GM18907 (cell line): ENCODE measurements at regions not wholly inside any gene's neighbourhood (a gene's known extent, or its start where the extent isn't known, plus 50 kb on each side); places are given as distances from the start of the nearest gene placed in this dataset.

Experiments
- ATAC-seq: cut with Tn5 transposase; IDR thresholded peaks from one replicate; pipeline ENCODE4 v1.9.1; 2021; ENCODE audit warnings: mild to moderate bottlenecking, moderate library complexity; ENCODE audit not compliant: unreplicated experiment

DNA sequence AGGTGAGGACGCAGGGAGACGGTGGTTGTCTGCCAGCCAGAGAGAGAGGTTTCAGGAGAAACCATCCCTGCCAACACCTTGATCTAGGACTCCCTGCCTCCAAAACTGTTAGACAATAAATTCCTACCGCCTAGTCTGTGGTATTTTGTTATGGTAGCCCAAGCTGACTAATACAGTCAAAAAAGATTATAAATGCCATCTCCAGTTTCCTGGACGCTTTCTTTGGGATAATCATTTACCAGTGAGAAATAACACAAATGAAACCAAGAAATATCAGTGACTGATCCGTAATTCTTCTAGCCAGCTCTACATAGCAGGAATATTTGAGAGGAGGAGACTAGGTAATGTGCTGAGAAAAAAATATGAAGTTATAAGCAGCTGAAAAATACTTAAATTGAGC is 707.8 kb upstream of the LMCD1 start:
- no peak for ATAC-seq

- ATAC-seq = no peak
Measured at GRCh38 chr3:7798276-7798675, 703.3 kb upstream of the LMCD1 start.

DNA sequence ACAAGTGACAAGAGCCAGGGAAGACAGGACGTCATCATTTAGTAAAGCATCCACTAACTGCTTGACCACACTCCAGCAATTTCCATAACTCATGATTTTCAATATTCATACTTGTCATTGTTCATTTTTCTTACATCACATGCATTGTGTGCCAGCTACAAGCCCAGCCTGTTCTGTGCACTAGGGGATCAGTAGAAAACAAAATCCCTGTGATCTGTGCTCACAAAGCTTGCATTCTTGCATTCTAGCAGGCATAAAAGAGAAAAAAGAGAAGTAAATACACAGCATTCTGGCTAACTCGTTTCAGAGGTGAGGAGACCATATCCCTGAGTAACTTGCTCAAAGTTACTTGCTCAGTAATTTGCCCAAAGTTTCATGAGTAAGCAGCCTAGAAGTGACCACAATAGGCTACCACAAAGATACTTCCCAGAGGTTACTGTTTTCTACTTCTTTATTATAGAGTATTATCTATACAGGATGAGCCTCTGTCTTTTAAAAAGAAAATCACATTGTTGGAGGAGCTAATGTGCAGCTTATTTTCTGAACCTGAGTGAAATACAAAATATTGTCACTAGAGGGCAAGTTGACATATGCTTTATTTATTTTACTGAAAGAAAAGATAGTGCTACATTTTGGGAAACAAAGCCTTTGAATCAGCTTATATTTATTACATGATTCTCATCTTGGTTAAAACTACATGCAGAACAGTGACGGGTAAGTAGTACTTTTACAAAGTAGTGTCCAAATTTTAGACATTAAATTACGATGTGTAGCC is 701.4 kb upstream of the LMCD1 start:
- no peak for ATAC-seq

DNA sequence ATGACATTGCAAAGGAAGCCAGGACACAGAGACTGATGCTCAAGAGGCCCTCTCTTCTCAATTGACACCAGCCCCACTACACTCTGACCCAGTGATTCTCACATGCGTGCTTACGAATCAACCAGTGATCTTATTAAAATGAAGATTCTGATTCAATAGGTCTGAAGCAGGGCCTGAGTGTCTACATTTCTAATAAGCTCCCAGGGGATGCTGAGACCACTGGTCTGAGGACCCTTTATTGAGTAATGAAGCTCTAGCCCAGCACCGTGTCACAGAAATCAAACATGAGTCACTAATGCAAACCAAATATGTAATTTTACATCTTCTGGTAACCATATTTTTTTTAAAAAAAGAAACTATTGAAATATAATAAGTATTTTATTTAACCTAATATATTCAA is 689.1 kb upstream of the LMCD1 start:
- ATAC-seq = no peak

DNA sequence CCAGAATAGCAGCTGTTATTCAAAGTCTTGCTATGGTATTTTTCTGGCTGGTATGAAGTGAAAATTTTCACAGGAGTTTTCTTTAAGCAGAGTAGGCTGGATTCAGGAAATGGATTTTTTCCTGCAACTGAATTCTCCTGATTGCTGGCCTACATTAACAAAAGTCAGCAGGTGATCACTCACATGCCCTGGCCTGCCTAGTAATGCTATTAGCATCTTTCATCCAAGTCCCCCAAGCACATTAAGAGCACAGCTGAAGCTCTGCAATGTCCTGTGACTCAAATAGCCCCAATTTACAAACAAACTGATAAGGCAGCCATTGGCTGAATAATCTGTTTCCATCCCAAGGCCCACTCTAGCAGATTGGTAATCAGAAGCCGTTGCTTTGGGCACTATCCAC is 688.3 kb upstream of the LMCD1 start:
- no peak for ATAC-seq

DNA sequence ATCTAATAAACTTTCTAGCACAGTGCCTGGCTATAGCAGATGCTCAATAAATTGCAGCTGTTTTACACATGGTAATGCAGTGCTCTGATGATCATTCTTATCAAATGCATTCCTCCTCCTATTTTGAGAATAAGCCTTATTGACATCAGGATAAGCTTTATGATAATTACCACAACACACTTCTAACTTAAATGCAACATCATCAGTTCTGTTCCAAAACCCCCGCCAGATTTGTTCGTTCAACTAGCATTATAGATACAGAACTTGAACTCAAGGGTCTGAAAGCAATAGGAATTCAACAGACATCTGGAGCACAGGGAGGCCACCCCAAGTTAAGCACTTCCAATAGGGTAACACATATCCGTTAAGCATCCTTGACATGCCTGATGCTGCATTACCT is 684.4 kb upstream of the LMCD1 start:
- no peak for ATAC-seq

DNA sequence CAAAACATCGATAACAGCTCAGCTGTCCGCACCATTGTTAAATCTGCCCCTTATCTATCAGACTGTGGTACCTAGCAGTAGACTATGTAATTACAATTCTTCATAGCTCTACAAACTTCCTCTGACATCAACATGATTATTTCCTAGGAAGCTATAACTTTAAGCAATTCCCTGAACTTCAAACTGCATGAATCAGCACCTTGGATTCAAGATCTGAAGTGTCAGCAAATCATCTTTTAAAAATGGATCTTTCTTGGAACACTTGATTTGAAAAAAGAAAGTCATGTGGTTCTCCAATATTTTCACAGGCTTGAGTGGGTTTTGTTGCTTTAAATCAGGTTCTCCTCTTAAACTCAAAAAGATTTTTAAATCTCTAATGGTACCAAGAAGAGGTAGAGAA is 680.7 kb upstream of the LMCD1 start:
- no peak for ATAC-seq

GRCh38 chr3:7821858-7822257 is 679.8 kb upstream of the LMCD1 start:
- no peak for ATAC-seq

DNA sequence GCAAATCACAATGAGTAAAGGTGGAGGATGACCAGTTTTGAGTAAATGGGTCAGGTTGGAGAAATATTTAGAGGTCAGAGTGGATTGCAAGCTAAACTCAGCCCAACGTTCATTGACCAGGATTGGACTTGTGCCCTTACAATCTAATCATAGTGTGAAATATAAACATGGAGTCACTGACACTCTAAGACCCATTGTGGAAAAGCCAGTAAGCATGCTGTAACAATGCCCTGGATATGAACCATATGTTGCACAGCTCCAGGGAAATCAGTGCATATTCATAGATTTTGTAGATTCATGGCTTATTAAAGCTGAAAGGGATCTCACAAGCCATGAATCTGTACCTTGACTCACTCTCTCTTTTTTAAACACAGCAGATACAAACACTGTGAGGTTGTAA is 660.2 kb upstream of the LMCD1 start:
- ATAC-seq = no peak

- ATAC-seq = no peak
Measured at GRCh38 chr3:7843441-7843840, 658.2 kb upstream of the LMCD1 start.

DNA sequence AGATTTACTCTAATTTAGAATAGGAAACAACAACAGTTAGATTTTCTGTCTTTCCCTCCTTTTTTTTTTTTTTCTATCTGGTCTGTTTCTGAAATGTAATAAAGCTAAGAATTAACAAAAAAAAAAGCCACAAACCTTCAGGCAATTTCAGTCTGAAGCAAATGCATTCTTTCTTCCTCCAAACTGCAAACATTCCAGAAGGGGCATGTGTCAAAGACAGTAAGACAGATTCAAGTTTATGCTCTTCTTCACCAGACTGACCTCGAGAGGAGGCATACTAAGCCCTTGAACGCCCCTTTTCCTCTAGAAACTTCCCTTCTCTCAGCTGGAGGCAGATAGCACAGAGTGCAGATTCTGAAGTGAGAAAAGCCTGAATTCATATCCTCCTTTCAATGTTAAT is 654.6 kb upstream of the LMCD1 start:
- ATAC-seq = no peak

GRCh38 chr3:7847521-7847920 is 654.1 kb upstream of the LMCD1 start:
- ATAC-seq = no peak

DNA sequence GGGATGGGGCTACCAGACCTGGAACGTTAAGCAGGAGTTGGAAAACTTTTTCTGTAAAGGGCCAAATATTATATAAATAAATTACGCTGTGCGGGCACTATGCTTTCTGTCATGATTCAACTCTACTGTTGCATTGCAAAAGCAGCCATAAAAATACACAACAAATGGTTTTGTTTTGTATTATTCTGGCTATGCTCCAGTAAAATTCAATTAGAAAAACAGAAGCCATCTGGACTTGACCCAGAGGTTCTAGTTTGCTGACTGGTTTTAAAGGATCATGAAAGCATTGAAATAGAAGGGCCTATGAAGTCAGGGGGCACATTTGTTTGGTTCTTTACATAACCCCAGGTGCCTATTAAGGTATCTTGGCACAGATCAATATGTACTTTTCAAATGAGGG is 647.4 kb upstream of the LMCD1 start:
- ATAC-seq = no peak

- ATAC-seq = no peak
Measured at GRCh38 chr3:7854721-7855120, 646.9 kb upstream of the LMCD1 start.

GRCh38 chr3:7865611-7866010 is 636.0 kb upstream of the LMCD1 start:
- ATAC-seq = no peak

DNA sequence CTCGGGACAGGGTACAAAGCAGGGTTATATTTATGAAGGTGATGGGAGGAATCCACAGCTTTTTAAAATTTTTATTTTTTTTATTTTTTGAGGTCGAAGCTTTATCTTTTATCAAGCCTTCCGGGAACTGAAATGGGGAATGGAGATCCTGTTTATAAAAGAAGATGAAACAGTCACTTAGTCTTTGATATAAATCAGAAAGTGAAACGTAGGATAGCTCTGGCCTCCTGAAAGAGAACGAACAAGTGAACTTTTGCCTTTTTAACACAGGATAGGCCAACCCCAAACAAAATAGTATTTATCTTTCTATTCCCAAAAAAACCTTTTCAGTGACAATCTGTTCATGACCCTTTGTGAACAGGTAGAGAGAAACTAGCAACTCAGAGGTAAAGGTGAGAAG is 634.0 kb upstream of the LMCD1 start:
- ATAC-seq = no peak

- no peak for ATAC-seq
Measured at GRCh38 chr3:7871003-7871560, 630.5 kb upstream of the LMCD1 start.

- no peak for ATAC-seq
Measured at GRCh38 chr3:7874116-7874515, 627.5 kb upstream of the LMCD1 start.

DNA sequence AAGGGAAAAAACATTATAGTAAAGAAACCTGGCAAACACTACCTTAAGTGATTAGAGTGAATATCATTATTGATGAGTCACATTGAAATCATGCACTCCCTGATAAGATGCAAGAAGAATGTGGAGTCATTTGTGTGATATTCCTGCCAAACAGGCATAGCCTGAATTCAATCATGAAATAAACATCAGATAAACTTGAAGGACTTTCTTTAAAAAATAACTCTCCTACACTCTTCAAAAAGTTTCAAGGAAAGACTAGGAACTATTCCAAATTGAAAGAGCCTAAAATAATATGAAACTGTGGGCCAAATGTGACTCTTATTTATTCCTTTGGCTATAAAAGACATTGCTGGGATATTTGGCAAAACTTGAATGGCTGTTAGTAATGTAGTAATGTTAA is 625.7 kb upstream of the LMCD1 start:
- ATAC-seq = no peak

DNA sequence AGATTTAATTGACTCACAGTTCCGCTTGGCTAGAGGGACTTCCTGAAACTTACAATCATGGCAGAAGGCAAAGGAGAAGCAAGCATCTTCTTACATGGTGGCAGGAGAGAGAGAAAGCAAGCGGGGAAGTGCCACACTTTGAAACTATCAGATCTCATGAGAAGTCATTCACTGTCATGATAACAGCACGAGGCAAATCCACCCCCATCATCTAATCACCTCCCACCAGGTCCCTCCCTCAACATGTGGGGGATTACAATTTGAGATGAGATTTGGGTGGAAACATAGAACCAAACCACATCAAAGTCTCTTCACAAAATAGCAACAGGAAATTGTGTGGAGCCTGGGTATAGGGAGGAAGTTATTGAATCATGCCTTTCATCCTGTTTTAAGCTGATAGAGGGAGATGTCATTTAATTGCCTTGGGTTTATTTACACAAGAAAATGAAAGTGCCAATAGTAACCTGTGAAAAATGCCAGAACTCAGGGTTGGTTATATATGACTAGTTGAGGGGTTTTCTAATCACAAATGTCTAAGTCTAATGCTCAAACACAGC is 624.8 kb upstream of the LMCD1 start:
- no peak for ATAC-seq

GRCh38 chr3:7877312-7877711 is 624.3 kb upstream of the LMCD1 start:
- no peak for ATAC-seq

DNA sequence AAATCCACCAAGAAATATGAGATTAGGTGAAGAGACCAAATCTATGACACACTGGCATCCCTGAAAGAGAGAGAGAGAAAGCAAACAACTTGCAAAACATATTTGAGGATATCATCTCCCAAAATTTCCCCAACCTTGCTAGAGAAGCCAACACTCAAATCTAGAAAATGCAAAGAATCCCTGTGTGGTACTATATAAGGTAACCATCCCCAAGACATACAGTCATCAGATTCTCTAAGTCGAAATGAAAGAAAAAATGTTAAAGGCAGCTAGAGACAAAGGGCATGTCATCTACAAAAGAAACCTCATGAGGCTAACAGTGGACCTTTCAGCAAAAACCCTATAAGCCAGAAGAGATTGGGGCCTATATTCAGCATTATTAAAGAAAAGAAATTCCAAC is 622.1 kb upstream of the LMCD1 start:
- ATAC-seq = no peak

- no peak for ATAC-seq
Measured at GRCh38 chr3:7881946-7882345, 619.7 kb upstream of the LMCD1 start.
